ENCODE measurements at regions not wholly inside any gene's neighbourhood (a gene's known extent, or its start where the extent isn't known, plus 50 kb on each side); places are given as distances from the start of the nearest gene placed in this dataset.

DNA sequence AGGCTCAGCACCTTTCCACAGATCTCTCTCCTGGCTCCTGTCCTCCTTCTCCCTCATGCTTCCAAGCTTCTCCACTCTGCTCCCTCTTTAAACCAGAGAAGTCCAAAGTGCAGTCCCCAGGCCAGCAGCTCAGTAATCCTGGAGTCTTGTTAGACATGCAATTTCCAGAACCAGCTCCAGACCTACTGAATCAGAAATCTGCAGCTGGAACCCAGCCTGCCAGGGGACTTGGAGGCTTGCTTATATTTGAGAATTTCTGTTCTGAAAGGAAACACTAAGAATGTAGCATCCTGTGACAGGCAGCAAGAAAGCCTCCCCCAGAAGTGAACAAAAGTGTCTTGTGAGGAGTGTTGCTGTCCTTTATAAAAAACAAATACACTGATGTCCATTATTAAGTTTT is 438.1 kb downstream of the BCKDHB start:
- DNase-seq (ENCODE audit: low read depth, low spot score) (no peak), ATAC-seq (no peak)
- Histone ChIP-seq H3K4me3 (ENCODE audit: low read depth in 2 of 2, low read length in 2 of 2) (no peak overlapping the region), H3K36me3 (ENCODE audit: control insufficient read depth, insufficient read depth, low read length) (no peaks in the 10 kb centered on the region), H3K27me3 (ENCODE audit: control insufficient read depth, insufficient read depth, low read length) (no peaks in the 10 kb centered on the region), H3K27ac (ENCODE audit: low read length) (no peak overlapping the region), H3K4me1 (ENCODE audit: control insufficient read depth, insufficient read depth, low read length) (no peaks in the 10 kb centered on the region), H3K9me3 (ENCODE audit: control insufficient read depth, insufficient read depth, low read depth, low read length) (no peaks in the 10 kb centered on the region)
- CTCF ChIA-PET: no interaction called here
- in situ Hi-C loops (cut with HindIII; ENCODE audit: low pct_unique_long_range_greater_than_20kb, low sequenced_read_pairs) (no loop called here), intact Hi-C loops (cut with micrococcal nuclease; ENCODE audit: unreplicated experiment) (no loop called here)
- no TSS peak for BruUV-seq (replicated peaks)
- POLR2A ChIA-PET: no interaction called here
- TF ChIP-seq SIN3A (IDR thresholded peaks at IDR 0.05; ENCODE audit: borderline replicate concordance, insufficient read depth, low read depth, low read length): no peak
- TF ChIP-seq, protein P1, sequence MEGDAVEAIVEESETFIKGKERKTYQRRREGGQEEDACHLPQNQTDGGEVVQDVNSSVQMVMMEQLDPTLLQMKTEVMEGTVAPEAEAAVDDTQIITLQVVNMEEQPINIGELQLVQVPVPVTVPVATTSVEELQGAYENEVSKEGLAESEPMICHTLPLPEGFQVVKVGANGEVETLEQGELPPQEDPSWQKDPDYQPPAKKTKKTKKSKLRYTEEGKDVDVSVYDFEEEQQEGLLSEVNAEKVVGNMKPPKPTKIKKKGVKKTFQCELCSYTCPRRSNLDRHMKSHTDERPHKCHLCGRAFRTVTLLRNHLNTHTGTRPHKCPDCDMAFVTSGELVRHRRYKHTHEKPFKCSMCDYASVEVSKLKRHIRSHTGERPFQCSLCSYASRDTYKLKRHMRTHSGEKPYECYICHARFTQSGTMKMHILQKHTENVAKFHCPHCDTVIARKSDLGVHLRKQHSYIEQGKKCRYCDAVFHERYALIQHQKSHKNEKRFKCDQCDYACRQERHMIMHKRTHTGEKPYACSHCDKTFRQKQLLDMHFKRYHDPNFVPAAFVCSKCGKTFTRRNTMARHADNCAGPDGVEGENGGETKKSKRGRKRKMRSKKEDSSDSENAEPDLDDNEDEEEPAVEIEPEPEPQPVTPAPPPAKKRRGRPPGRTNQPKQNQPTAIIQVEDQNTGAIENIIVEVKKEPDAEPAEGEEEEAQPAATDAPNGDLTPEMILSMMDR (IDR thresholded peaks at IDR 0.05): no peak
- no peak for TF ChIP-seq POLR2AphosphoS5 (IDR thresholded peaks at IDR 0.05; ENCODE audit: low read depth, low read length)
- TF ChIP-seq, protein P2, sequence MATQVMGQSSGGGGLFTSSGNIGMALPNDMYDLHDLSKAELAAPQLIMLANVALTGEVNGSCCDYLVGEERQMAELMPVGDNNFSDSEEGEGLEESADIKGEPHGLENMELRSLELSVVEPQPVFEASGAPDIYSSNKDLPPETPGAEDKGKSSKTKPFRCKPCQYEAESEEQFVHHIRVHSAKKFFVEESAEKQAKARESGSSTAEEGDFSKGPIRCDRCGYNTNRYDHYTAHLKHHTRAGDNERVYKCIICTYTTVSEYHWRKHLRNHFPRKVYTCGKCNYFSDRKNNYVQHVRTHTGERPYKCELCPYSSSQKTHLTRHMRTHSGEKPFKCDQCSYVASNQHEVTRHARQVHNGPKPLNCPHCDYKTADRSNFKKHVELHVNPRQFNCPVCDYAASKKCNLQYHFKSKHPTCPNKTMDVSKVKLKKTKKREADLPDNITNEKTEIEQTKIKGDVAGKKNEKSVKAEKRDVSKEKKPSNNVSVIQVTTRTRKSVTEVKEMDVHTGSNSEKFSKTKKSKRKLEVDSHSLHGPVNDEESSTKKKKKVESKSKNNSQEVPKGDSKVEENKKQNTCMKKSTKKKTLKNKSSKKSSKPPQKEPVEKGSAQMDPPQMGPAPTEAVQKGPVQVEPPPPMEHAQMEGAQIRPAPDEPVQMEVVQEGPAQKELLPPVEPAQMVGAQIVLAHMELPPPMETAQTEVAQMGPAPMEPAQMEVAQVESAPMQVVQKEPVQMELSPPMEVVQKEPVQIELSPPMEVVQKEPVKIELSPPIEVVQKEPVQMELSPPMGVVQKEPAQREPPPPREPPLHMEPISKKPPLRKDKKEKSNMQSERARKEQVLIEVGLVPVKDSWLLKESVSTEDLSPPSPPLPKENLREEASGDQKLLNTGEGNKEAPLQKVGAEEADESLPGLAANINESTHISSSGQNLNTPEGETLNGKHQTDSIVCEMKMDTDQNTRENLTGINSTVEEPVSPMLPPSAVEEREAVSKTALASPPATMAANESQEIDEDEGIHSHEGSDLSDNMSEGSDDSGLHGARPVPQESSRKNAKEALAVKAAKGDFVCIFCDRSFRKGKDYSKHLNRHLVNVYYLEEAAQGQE (IDR thresholded peaks at IDR 0.05; ENCODE audit: insufficient read depth in 1 of 2, low read depth in 2 of 2, low read length in 1 of 2): no peak

DNA sequence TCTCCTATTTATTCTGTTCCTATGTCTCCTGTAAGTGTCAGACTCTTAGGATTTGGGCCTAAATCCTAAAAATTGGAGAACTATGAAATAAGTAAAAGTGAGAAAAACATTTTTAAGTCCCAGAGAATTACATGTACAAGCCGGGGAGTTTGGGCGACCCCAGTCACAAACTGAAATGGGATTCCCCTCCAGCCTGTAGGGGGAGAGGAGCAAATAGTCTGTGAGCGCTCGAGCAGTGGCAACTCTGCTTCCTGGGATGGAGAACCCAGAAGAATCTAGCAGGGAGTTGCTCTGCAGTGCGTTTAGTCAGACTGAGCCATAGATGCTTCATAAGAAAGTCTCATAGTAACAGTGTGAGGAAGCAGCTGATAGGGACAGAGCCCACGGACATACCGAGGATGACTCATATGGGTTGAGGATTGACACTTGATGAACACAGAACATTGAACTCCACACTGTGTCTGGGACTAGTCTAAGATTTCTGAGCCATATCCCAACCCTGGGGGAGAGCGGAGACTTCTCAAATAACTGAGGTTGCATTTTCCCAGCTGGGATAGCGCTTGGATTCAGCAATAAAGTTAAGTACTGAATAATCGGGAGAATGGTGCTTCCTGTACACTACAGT is 437.2 kb downstream of the BCKDHB start:
- ChIA-PET POLR2A (no interaction called here), CTCF (no interaction called here)
- DNase-seq (ENCODE audit: low read depth, low spot score) (no peak), ATAC-seq (no peak)
- intact Hi-C loops (cut with micrococcal nuclease; ENCODE audit: unreplicated experiment) (no loop called here), in situ Hi-C loops (cut with HindIII; ENCODE audit: low pct_unique_long_range_greater_than_20kb, low sequenced_read_pairs) (no loop called here)
- no peak overlapping the region for H3K4me3 ChIP-seq (ENCODE audit: low read depth in 2 of 2, low read length in 2 of 2)
- no peak overlapping the region for H3K27ac ChIP-seq (ENCODE audit: low read length)
- H3K27me3 ChIP-seq (ENCODE audit: control insufficient read depth, insufficient read depth, low read length): no peaks in the 10 kb centered on the region
- no peaks in the 10 kb centered on the region for H3K4me1 ChIP-seq (ENCODE audit: control insufficient read depth, insufficient read depth, low read length)
- no peak for TF ChIP-seq SIN3A (IDR thresholded peaks at IDR 0.05; ENCODE audit: borderline replicate concordance, insufficient read depth, low read depth, low read length)
- TF ChIP-seq, protein P2 (IDR thresholded peaks at IDR 0.05; ENCODE audit: insufficient read depth in 1 of 2, low read depth in 2 of 2, low read length in 1 of 2): no peak
- no peak for TF ChIP-seq POLR2AphosphoS5 (IDR thresholded peaks at IDR 0.05; ENCODE audit: low read depth, low read length)
- no peak for TF ChIP-seq TCF7L2 (IDR thresholded peaks at IDR 0.05; ENCODE audit: low read depth, low read length)
- TF ChIP-seq, protein P1 (IDR thresholded peaks at IDR 0.05): no peak
- no TSS peak for BruUV-seq (replicated peaks)
- H3K9me3 ChIP-seq (ENCODE audit: control insufficient read depth, insufficient read depth, low read depth, low read length): no peaks in the 10 kb centered on the region
- no peaks in the 10 kb centered on the region for H3K36me3 ChIP-seq (ENCODE audit: control insufficient read depth, insufficient read depth, low read length)
